Islet of Langerhans (tissue), 1 donor: ENCODE measurements at regions not wholly inside any gene's neighbourhood (a gene's known extent, or its start where the extent isn't known, plus 50 kb on each side); places are given as distances from the start of the nearest gene placed in this dataset.
"Not testable (repeated sequence)": the region's sequence is repeated elsewhere in the genome, so short reads cannot be mapped to it uniquely, and the experiment has no call there.

ENCODE experiments used
- FAIRE-seq: peaks from one replicate; lab custom pipeline; 2011; peaks lifted over from hg19 to GRCh38; lab: Jason Lieb, UNC

- no peak for FAIRE-seq
Observed at GRCh38 chr5:166195981-166196380, 2095.5 kb upstream of the WWC1 start.

- FAIRE-seq, result peak; percentile 30
Observed at GRCh38 chr5:166200532-166200931, 2090.9 kb upstream of the WWC1 start.

- no peak for FAIRE-seq
Observed at GRCh38 chr5:166211640-166212039, 2079.8 kb upstream of the WWC1 start.

GRCh38 chr5:166236327-166236726 is 2055.1 kb upstream of the WWC1 start:
- FAIRE-seq, result no peak

GRCh38 chr5:166240705-166241104 is 2050.7 kb upstream of the WWC1 start:
- FAIRE-seq, result no peak

- no peak for FAIRE-seq
Observed at GRCh38 chr5:166245556-166245955, 2045.9 kb upstream of the WWC1 start.

GRCh38 chr5:166251786-166252185 is 2039.7 kb upstream of the WWC1 start:
- no peak for FAIRE-seq

- FAIRE-seq, result no peak
Observed at GRCh38 chr5:166257661-166258060, 2033.8 kb upstream of the WWC1 start.

- FAIRE-seq, result no peak
Observed at GRCh38 chr5:166262395-166262794, 2029.0 kb upstream of the WWC1 start.

- no peak for FAIRE-seq
Observed at GRCh38 chr5:166267907-166268306, 2023.5 kb upstream of the WWC1 start.

- FAIRE-seq, result no peak
Observed at GRCh38 chr5:166270712-166271111, 2020.7 kb upstream of the WWC1 start.

GRCh38 chr5:166276006-166276405 is 2015.4 kb upstream of the WWC1 start:
- no peak for FAIRE-seq

GRCh38 chr5:166279828-166280227 is 2011.6 kb upstream of the WWC1 start:
- FAIRE-seq, result no peak

- FAIRE-seq, result no peak
Observed at GRCh38 chr5:166281433-166281832, 2010.0 kb upstream of the WWC1 start.

- no peak for FAIRE-seq
Observed at GRCh38 chr5:166282939-166283338, 2008.5 kb upstream of the WWC1 start.

- FAIRE-seq, result no peak
Observed at GRCh38 chr5:166285361-166285760, 2006.1 kb upstream of the WWC1 start.

- FAIRE-seq, result no peak
Observed at GRCh38 chr5:166286832-166287231, 2004.6 kb upstream of the WWC1 start.

GRCh38 chr5:166287866-166288265 is 2003.6 kb upstream of the WWC1 start:
- FAIRE-seq, result no peak

GRCh38 chr5:166291800-166292199 is 1999.6 kb upstream of the WWC1 start:
- not testable (repeated sequence) for FAIRE-seq

GRCh38 chr5:166293892-166294291 is 1997.6 kb upstream of the WWC1 start:
- no peak for FAIRE-seq

- FAIRE-seq, result no peak
Observed at GRCh38 chr5:166302166-166302565, 1989.3 kb upstream of the WWC1 start.

- FAIRE-seq, result no peak
Observed at GRCh38 chr5:166317425-166317824, 1974.0 kb upstream of the WWC1 start.

GRCh38 chr5:166320920-166321480 is 1970.4 kb upstream of the WWC1 start:
- FAIRE-seq, result no peak

- no peak for FAIRE-seq
Observed at GRCh38 chr5:166324372-166324771, 1967.1 kb upstream of the WWC1 start.
